ENCODE measurements at regions not wholly inside any gene's neighbourhood (a gene's known extent, or its start where the extent isn't known, plus 50 kb on each side); places are given as distances from the start of the nearest gene placed in this dataset.

DNA sequence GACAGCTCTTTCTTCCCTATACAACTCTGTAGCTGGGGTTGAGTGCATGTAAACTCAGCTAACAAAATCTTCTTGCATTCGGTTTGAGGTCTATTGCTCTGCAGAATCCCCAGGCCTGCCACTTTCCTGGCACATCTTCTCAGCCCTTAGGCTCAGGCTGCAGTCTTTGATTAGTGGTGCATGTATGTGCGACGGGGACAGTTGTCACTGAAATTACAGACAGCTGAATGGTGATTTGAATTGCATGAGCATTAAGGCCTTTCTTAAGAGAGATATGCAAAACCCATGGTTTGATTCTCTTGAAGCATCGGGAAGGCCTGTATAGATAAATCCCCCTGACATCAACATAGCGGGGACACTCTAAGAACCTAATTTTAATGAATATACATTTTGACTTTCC lies 222.8 kb downstream of the CDH26 start:
- TF ChIP-seq CTCF (IDR thresholded peaks at IDR 0.05; ENCODE audit: insufficient read depth, low read length, poor library complexity, severe bottlenecking) (no peak), EZH2phosphoT487 (conservative IDR thresholded peaks at IDR 0.05; ENCODE audit: low read length) (no peak)
